ENCODE measurements at regions not wholly inside any gene's neighbourhood (a gene's known extent, or its start where the extent isn't known, plus 50 kb on each side); places are given as distances from the start of the nearest gene placed in this dataset.

GRCh38 chr12:20270557-20270956, 97.8 kb upstream of the PDE3A start:
- TF ChIP-seq CTCF (IDR thresholded peaks at IDR 0.05; ENCODE audit: insufficient read depth in 1 of 2, low read depth in 1 of 2, low read length in 1 of 2, severe bottlenecking in 1 of 2, unreplicated experiment in 1 of 2): no peak
- Histone ChIP-seq H3K4me3 (ENCODE audit: low read depth, low read length) (no peak overlapping the region), H3K9me3 (no peaks in the 10 kb centered on the region), H3K27me3 (replicated peaks; ENCODE audit: control insufficient read depth, insufficient read depth, low read length) (no peaks in the 10 kb centered on the region), H3K36me3 (ENCODE audit: control insufficient read depth, insufficient read depth, low read length) (no peaks in the 10 kb centered on the region), H3K4me1 (no peaks in the 10 kb centered on the region)
- no peaks in the 10 kb centered on the region for H3K36me3 Mint-ChIP-seq (ENCODE audit: insufficient read depth, unreplicated experiment)
- H3K27me3 Mint-ChIP-seq (ENCODE audit: insufficient read depth, unreplicated experiment): no peaks in the 10 kb centered on the region
- intact Hi-C loops (cut with micrococcal nuclease; ENCODE audit: unreplicated experiment): no loop called here
- POLR2A ChIA-PET: no interaction called here
- no peak for DNase-seq
- H3K4me3 Mint-ChIP-seq (ENCODE audit: unreplicated experiment): no peak overlapping the region
- BruUV-seq (replicated peaks): no TSS peak
- no peaks in the 10 kb centered on the region for H3K4me1 Mint-ChIP-seq (ENCODE audit: low read depth, unreplicated experiment)
- no peaks in the 10 kb centered on the region for H3K9me3 Mint-ChIP-seq (ENCODE audit: unreplicated experiment)
- CTCF ChIA-PET: no interaction called here
- no peak overlapping the region for H3K27ac Mint-ChIP-seq (ENCODE audit: unreplicated experiment)

- POLR2A ChIA-PET: no interaction called here
- DNase-seq: no peak
- Histone ChIP-seq H3K27me3 (replicated peaks; ENCODE audit: control insufficient read depth, insufficient read depth, low read length) (no peaks in the 10 kb centered on the region), H3K4me3 (ENCODE audit: low read depth, low read length) (no peak overlapping the region), H3K4me1 (no peaks in the 10 kb centered on the region), H3K9me3 (no peaks in the 10 kb centered on the region), H3K36me3 (ENCODE audit: control insufficient read depth, insufficient read depth, low read length) (no peaks in the 10 kb centered on the region)
- no peaks in the 10 kb centered on the region for H3K27me3 Mint-ChIP-seq (ENCODE audit: insufficient read depth, unreplicated experiment)
- H3K4me3 Mint-ChIP-seq (ENCODE audit: unreplicated experiment): no peak overlapping the region
- intact Hi-C loops (cut with micrococcal nuclease; ENCODE audit: unreplicated experiment): no loop called here
- no peak for TF ChIP-seq CTCF (IDR thresholded peaks at IDR 0.05; ENCODE audit: insufficient read depth in 1 of 2, low read depth in 1 of 2, low read length in 1 of 2, severe bottlenecking in 1 of 2, unreplicated experiment in 1 of 2)
- CTCF ChIA-PET: no interaction called here
- BruUV-seq (replicated peaks): no TSS peak
- no peaks in the 10 kb centered on the region for H3K4me1 Mint-ChIP-seq (ENCODE audit: low read depth, unreplicated experiment)
- H3K27ac Mint-ChIP-seq (ENCODE audit: unreplicated experiment): no peak overlapping the region
- H3K9me3 Mint-ChIP-seq (ENCODE audit: unreplicated experiment): no peaks in the 10 kb centered on the region
- no peaks in the 10 kb centered on the region for H3K36me3 Mint-ChIP-seq (ENCODE audit: insufficient read depth, unreplicated experiment)
Observed at GRCh38 chr12:20272161-20272560, 96.2 kb upstream of the PDE3A start.

- TF ChIP-seq CTCF (IDR thresholded peaks at IDR 0.05; ENCODE audit: insufficient read depth in 1 of 2, low read depth in 1 of 2, low read length in 1 of 2, severe bottlenecking in 1 of 2, unreplicated experiment in 1 of 2): no peak
- BruUV-seq (replicated peaks): no TSS peak
- H3K4me1 Mint-ChIP-seq (ENCODE audit: low read depth, unreplicated experiment): no peaks in the 10 kb centered on the region
- no peaks in the 10 kb centered on the region for H3K36me3 Mint-ChIP-seq (ENCODE audit: insufficient read depth, unreplicated experiment)
- ChIA-PET POLR2A (no interaction called here), CTCF (no interaction called here)
- intact Hi-C loops (cut with micrococcal nuclease; ENCODE audit: unreplicated experiment): no loop called here
- H3K9me3 Mint-ChIP-seq (ENCODE audit: unreplicated experiment): no peaks in the 10 kb centered on the region
- no peak overlapping the region for H3K4me3 ChIP-seq (ENCODE audit: low read depth, low read length)
- H3K9me3 ChIP-seq: no peaks in the 10 kb centered on the region
- no peak overlapping the region for H3K4me3 Mint-ChIP-seq (ENCODE audit: unreplicated experiment)
- no peaks in the 10 kb centered on the region for H3K27me3 Mint-ChIP-seq (ENCODE audit: insufficient read depth, unreplicated experiment)
- H3K36me3 ChIP-seq (ENCODE audit: control insufficient read depth, insufficient read depth, low read length): no peaks in the 10 kb centered on the region
- no peaks in the 10 kb centered on the region for H3K27me3 ChIP-seq (replicated peaks; ENCODE audit: control insufficient read depth, insufficient read depth, low read length)
- H3K27ac Mint-ChIP-seq (ENCODE audit: unreplicated experiment): no peak overlapping the region
- H3K4me1 ChIP-seq: no peaks in the 10 kb centered on the region
- DNase-seq: no peak
Observed at GRCh38 chr12:20272801-20273200, 95.5 kb upstream of the PDE3A start.
